Osteocyte (in vitro differentiated cells): ENCODE measurements at regions not wholly inside any gene's neighbourhood (a gene's known extent, or its start where the extent isn't known, plus 50 kb on each side); places are given as distances from the start of the nearest gene placed in this dataset.

Experiments used
- DNase-seq: peaks from one replicate; pipeline ENCODE4 v3.0.0; 2021; ENCODE audit warnings: mixed read lengths; ENCODE audit not compliant: unreplicated experiment; ENCODE audit errors: extremely low spot score
- H3K27ac Mint-ChIP-seq: one replicate; pipeline ENCODE4 v1.8.0; 2021; ENCODE audit warnings: mild to moderate bottlenecking, mixed read lengths; ENCODE audit not compliant: unreplicated experiment
- H3K27me3 Mint-ChIP-seq: one replicate; pipeline ENCODE4 v1.8.0; 2021; ENCODE audit warnings: mixed read lengths; ENCODE audit not compliant: unreplicated experiment
- H3K36me3 Mint-ChIP-seq: one replicate; pipeline ENCODE4 v1.8.0; 2021; ENCODE audit warnings: mixed read lengths; ENCODE audit not compliant: unreplicated experiment
- H3K4me1 Mint-ChIP-seq: one replicate; pipeline ENCODE4 v1.8.0; 2021; ENCODE audit warnings: mixed read lengths; ENCODE audit not compliant: unreplicated experiment
- H3K4me3 Mint-ChIP-seq: one replicate; pipeline ENCODE4 v1.8.0; 2021; ENCODE audit warnings: mild to moderate bottlenecking, moderate library complexity, mixed read lengths; ENCODE audit not compliant: unreplicated experiment
- H3K9me3 Mint-ChIP-seq: one replicate; pipeline ENCODE4 v1.8.0; 2021; ENCODE audit warnings: mixed read lengths; ENCODE audit not compliant: unreplicated experiment
- CTCF ChIP-seq: fragments of 200-600 bp; sonication (generic); IDR thresholded peaks from 2 replicates; pipeline ENCODE4 v1.5.0; 2021; ENCODE audit warnings: antibody characterized with exemption, mild to moderate bottlenecking, moderate library complexity

GRCh38 chr14:49199159-49199558 is 387.0 kb downstream of the RPS29 start:
- no peak overlapping the region for H3K4me3 Mint-ChIP-seq
- no peak overlapping the region for H3K27ac Mint-ChIP-seq
- TF ChIP-seq CTCF = no peak
- H3K36me3 Mint-ChIP-seq = no peaks in the 10 kb centered on the region
- H3K27me3 Mint-ChIP-seq = no peaks in the 10 kb centered on the region
- no peaks in the 10 kb centered on the region for H3K4me1 Mint-ChIP-seq
- no peaks in the 10 kb centered on the region for H3K9me3 Mint-ChIP-seq
- DNase-seq = no peak

GRCh38 chr14:49196327-49196726 is 389.9 kb downstream of the RPS29 start:
- Mint-ChIP-seq H3K27ac (no peak overlapping the region), H3K4me1 (no peaks in the 10 kb centered on the region), H3K27me3 (no peaks in the 10 kb centered on the region), H3K36me3 (no peaks in the 10 kb centered on the region), H3K4me3 (no peak overlapping the region), H3K9me3 (no peaks in the 10 kb centered on the region)
- no peak for TF ChIP-seq CTCF
- DNase-seq = no peak

DNA sequence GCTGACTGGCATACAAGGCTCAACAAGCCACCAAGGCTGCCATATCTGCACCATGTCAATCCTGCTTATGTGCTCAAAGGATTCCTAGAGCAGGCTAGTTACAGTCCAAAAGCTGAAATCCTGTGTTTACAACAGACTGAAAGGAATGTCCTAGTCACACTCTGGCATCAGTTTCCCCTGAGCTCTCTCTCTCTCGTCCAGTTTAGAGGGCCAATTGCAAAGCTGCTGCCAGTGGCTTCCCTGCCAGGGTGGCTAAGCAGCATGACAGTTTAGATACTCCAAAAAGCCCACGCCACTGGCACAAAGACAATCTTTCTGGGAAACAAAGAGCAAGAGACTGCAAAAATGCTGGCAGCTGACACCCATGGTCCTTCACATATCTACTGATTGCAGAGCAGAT is 392.1 kb downstream of the RPS29 start:
- H3K9me3 Mint-ChIP-seq = no peaks in the 10 kb centered on the region
- no peaks in the 10 kb centered on the region for H3K36me3 Mint-ChIP-seq
- no peak overlapping the region for H3K4me3 Mint-ChIP-seq
- no peak for DNase-seq
- no peaks in the 10 kb centered on the region for H3K4me1 Mint-ChIP-seq
- H3K27ac Mint-ChIP-seq = no peak overlapping the region
- TF ChIP-seq CTCF = no peak
- H3K27me3 Mint-ChIP-seq = no peaks in the 10 kb centered on the region

- DNase-seq = no peak
- no peak for TF ChIP-seq CTCF
- no peaks in the 10 kb centered on the region for H3K27me3 Mint-ChIP-seq
- H3K9me3 Mint-ChIP-seq = no peaks in the 10 kb centered on the region
- no peak overlapping the region for H3K27ac Mint-ChIP-seq
- H3K4me1 Mint-ChIP-seq = no peaks in the 10 kb centered on the region
- no peak overlapping the region for H3K4me3 Mint-ChIP-seq
- H3K36me3 Mint-ChIP-seq = no peaks in the 10 kb centered on the region
Measured at GRCh38 chr14:49193332-49194065, 392.7 kb downstream of the RPS29 start.

GRCh38 chr14:49191380-49191779 is 394.8 kb downstream of the RPS29 start:
- TF ChIP-seq CTCF = no peak
- Mint-ChIP-seq H3K4me3 (no peak overlapping the region), H3K4me1 (no peaks in the 10 kb centered on the region), H3K9me3 (no peaks in the 10 kb centered on the region), H3K27ac (no peak overlapping the region), H3K36me3 (no peaks in the 10 kb centered on the region), H3K27me3 (no peaks in the 10 kb centered on the region)
- no peak for DNase-seq
